HG03175 (cell line): ENCODE measurements at regions not wholly inside any gene's neighbourhood (a gene's known extent, or its start where the extent isn't known, plus 50 kb on each side); places are given as distances from the start of the nearest gene placed in this dataset.

ENCODE experiments used
- ATAC-seq: cut with Tn5 transposase; IDR thresholded peaks from one replicate; pipeline ENCODE4 v1.9.1; 2021; ENCODE audit warnings: mild to moderate bottlenecking, moderate library complexity; ENCODE audit not compliant: unreplicated experiment

GRCh38 chr5:98463222-98463621 lies 310.2 kb upstream of the RGMB start:
- ATAC-seq, result no peak

GRCh38 chr5:98463676-98464075 lies 309.8 kb upstream of the RGMB start:
- ATAC-seq, result no peak

- ATAC-seq, result peak; percentile 85
Observed at GRCh38 chr5:98464737-98465330, 308.6 kb upstream of the RGMB start.

- ATAC-seq, result no peak
Observed at GRCh38 chr5:98468188-98468869, 305.1 kb upstream of the RGMB start.

GRCh38 chr5:98470747-98471146 lies 302.7 kb upstream of the RGMB start:
- ATAC-seq, result no peak

- no peak for ATAC-seq
Observed at GRCh38 chr5:98471458-98471857, 302.0 kb upstream of the RGMB start.

GRCh38 chr5:98474216-98474615 lies 299.2 kb upstream of the RGMB start:
- ATAC-seq, result no peak

GRCh38 chr5:98474782-98475181 lies 298.7 kb upstream of the RGMB start:
- ATAC-seq, result no peak

- no peak for ATAC-seq
Observed at GRCh38 chr5:98482321-98483300, 290.9 kb upstream of the RGMB start.

GRCh38 chr5:98483301-98483685 lies 290.2 kb upstream of the RGMB start:
- no peak for ATAC-seq

- ATAC-seq, result no peak
Observed at GRCh38 chr5:98489021-98489420, 284.4 kb upstream of the RGMB start.

GRCh38 chr5:98490348-98490747 lies 283.1 kb upstream of the RGMB start:
- no peak for ATAC-seq

GRCh38 chr5:98492258-98492657 lies 281.2 kb upstream of the RGMB start:
- ATAC-seq, result no peak

GRCh38 chr5:98497418-98497817 lies 276.0 kb upstream of the RGMB start:
- ATAC-seq, result no peak

- ATAC-seq, result no peak
Observed at GRCh38 chr5:98498028-98498427, 275.4 kb upstream of the RGMB start.

- ATAC-seq, result no peak
Observed at GRCh38 chr5:98499892-98500291, 273.6 kb upstream of the RGMB start.

- ATAC-seq, result no peak
Observed at GRCh38 chr5:98500811-98501210, 272.7 kb upstream of the RGMB start.

- ATAC-seq, result no peak
Observed at GRCh38 chr5:98503616-98504015, 269.8 kb upstream of the RGMB start.

GRCh38 chr5:98504505-98504904 lies 269.0 kb upstream of the RGMB start:
- no peak for ATAC-seq

GRCh38 chr5:98510143-98510985 lies 263.1 kb upstream of the RGMB start:
- ATAC-seq, result no peak

- no peak for ATAC-seq
Observed at GRCh38 chr5:98513380-98513779, 260.1 kb upstream of the RGMB start.
